Stimulated activated CD4-positive, alpha-beta T cell treated with anti-CD3 and anti-CD28 coated beads, Interleukin-4, amount 100 ng/mL, for 24 hours (primary cell): ENCODE measurements at regions not wholly inside any gene's neighbourhood (a gene's known extent, or its start where the extent isn't known, plus 50 kb on each side); places are given as distances from the start of the nearest gene placed in this dataset.

Experiments
- DNase-seq: peaks from one replicate; pipeline ENCODE4 v3.0.0-alpha.2; 2020

- no peak for DNase-seq
These were observed 52.6 kb downstream of the ERICH4 start for GRCh38 chr19:41495589-41495988.

- DNase-seq = no peak
These were observed 56.9 kb downstream of the ERICH4 start for GRCh38 chr19:41499899-41500298.

GRCh38 chr19:41500443-41500842 is 57.5 kb downstream of the ERICH4 start:
- DNase-seq = no peak

- DNase-seq = no peak
These were observed 58.9 kb downstream of the ERICH4 start for GRCh38 chr19:41501854-41502253.

GRCh38 chr19:41505105-41505504 is 62.1 kb downstream of the ERICH4 start:
- no peak for DNase-seq

GRCh38 chr19:41510484-41510883 is 65.5 kb upstream of the CEACAM21 start:
- no peak for DNase-seq

- no peak for DNase-seq
These were observed 64.3 kb upstream of the CEACAM21 start for GRCh38 chr19:41511628-41512027.

- DNase-seq = no peak
These were observed 60.8 kb upstream of the CEACAM21 start for GRCh38 chr19:41515015-41515652.

- peak; percentile 25 for DNase-seq
These were observed 59.4 kb upstream of the CEACAM21 start for GRCh38 chr19:41516292-41517171.

- DNase-seq = no peak
These were observed 57.8 kb upstream of the CEACAM21 start for GRCh38 chr19:41518141-41518540.

GRCh38 chr19:41521138-41521930 is 54.6 kb upstream of the CEACAM21 start:
- DNase-seq = peak; percentile 31

- DNase-seq = peak; percentile 32
These were observed 53.9 kb upstream of the CEACAM21 start for GRCh38 chr19:41521931-41522555.

- no peak for DNase-seq
These were observed 50.0 kb upstream of the CEACAM21 start for GRCh38 chr19:41525989-41526388.
